OCI-LY3 (cell line): ENCODE measurements at regions not wholly inside any gene's neighbourhood (a gene's known extent, or its start where the extent isn't known, plus 50 kb on each side); places are given as distances from the start of the nearest gene placed in this dataset.

Experiments
- H2AFZ ChIP-seq: fragments of 200-600, 300-600 bp; shearing (Covaris generic); 2 replicates; pipeline ENCODE4 v1.6.0; 2014; ENCODE audit warnings: antibody characterized with exemption, low read depth, low read length
- H3K27ac ChIP-seq: fragments of 200-600, 300-600 bp; sonication (generic); 2 replicates; pipeline ENCODE4 v1.5.1; 2014; ENCODE audit warnings: mild to moderate bottlenecking, low read length, moderate library complexity, mixed read lengths
- H3K27me3 ChIP-seq: fragments of 200-600, 300-600 bp; sonication (generic); 2 replicates; pipeline ENCODE4 v1.6.1; 2014; ENCODE audit warnings: low read depth, low read length, mixed read lengths
- H3K36me3 ChIP-seq: fragments of 200-600, 300-600 bp; sonication (generic); replicated peaks from 2 replicates; pipeline ENCODE3; 2014; ENCODE audit warnings: low read depth, low read length, mixed read lengths
- H3K4me1 ChIP-seq: fragments of 300-600, 200-600 bp; sonication (generic); 2 replicates; pipeline ENCODE4 v1.6.1; 2014; ENCODE audit warnings: low read length, mixed read lengths
- H3K4me2 ChIP-seq: fragments of 200-600, 300-600 bp; sonication (generic); 2 replicates; pipeline ENCODE4 v1.6.1; 2014; ENCODE audit warnings: low read length, mixed read lengths
- H3K4me3 ChIP-seq: fragments of 300-600, 200-600 bp; sonication (generic); 2 replicates; pipeline ENCODE4 v1.5.1; 2014; ENCODE audit warnings: antibody characterized with exemption, mild to moderate bottlenecking, low read length, moderate library complexity
- H3K79me2 ChIP-seq: fragments of 300-600, 200-600 bp; shearing (Covaris generic); 2 replicates; pipeline ENCODE4 v1.6.1; 2014; ENCODE audit warnings: mild to moderate bottlenecking, low read length, mixed read lengths
- H3K9ac ChIP-seq: fragments of 300-600, 200-600 bp; shearing (Covaris generic); 2 replicates; pipeline ENCODE4 v1.6.0; 2014; ENCODE audit warnings: mild to moderate bottlenecking, low read length, moderate library complexity
- H3K9me3 ChIP-seq: fragments of 200-600, 300-600 bp; shearing (Covaris generic); 2 replicates; pipeline ENCODE4 v1.6.1; 2014; ENCODE audit warnings: low read length, mixed read lengths; ENCODE audit not compliant: insufficient read depth
- H4K20me1 ChIP-seq: fragments of 200-600, 300-600 bp; sonication (generic); 2 replicates; pipeline ENCODE4 v1.6.1; 2016; ENCODE audit warnings: low read length, mixed read lengths; ENCODE audit not compliant: insufficient read depth
- CTCF ChIP-seq: fragments of 200-600, 300-600 bp; sonication (generic); IDR thresholded peaks from 2 replicates; pipeline ENCODE4 v1.5.1; 2014; ENCODE audit warnings: antibody characterized with exemption, low read length, low read depth
- EZH2phosphoT487 ChIP-seq: fragments of 200-600 bp; shearing (Covaris generic); IDR thresholded peaks from 2 replicates; pipeline ENCODE4 v1.6.1; 2018; ENCODE audit warnings: antibody characterized with exemption, mixed run types, low read depth

DNA sequence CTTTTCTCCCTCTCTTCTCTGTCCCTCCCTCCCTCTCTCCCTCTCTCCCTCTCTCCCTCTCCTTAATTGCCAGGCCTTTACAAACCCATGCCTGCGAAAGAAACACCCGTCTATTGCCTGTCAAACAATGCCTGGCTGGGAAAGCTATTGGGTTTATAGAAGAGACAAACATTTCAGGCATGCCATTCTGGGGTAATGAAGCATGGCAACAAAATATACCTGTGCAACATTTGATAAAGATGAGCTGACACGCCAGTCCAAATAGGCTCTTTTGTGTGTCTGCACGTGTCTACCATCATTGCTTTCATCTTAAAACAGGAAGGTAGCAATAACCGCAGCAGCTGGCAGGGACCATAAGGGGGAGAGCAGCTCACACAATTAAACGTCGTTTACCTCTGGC, 282.1 kb downstream of the ZNF516 start:
- no peak overlapping the region for H3K27ac ChIP-seq
- no peaks in the 10 kb centered on the region for H3K27me3 ChIP-seq
- no peak overlapping the region for H3K4me2 ChIP-seq
- no peak overlapping the region for H2AFZ ChIP-seq
- no peaks in the 10 kb centered on the region for H4K20me1 ChIP-seq
- H3K9ac ChIP-seq: no peak overlapping the region
- H3K9me3 ChIP-seq: no peaks in the 10 kb centered on the region
- H3K36me3 ChIP-seq: no peaks in the 10 kb centered on the region
- no peak for TF ChIP-seq EZH2phosphoT487
- TF ChIP-seq CTCF: no peak
- H3K4me1 ChIP-seq: no peaks in the 10 kb centered on the region
- H3K79me2 ChIP-seq: no peaks in the 10 kb centered on the region
- H3K4me3 ChIP-seq: no peak overlapping the region

- Histone ChIP-seq H3K36me3 (no peaks in the 10 kb centered on the region), H3K4me3 (no peak overlapping the region), H3K4me1 (no peaks in the 10 kb centered on the region), H2AFZ (no peak overlapping the region), H3K27me3 (no peaks in the 10 kb centered on the region), H3K9me3 (no peaks in the 10 kb centered on the region), H3K9ac (no peak overlapping the region), H3K27ac (no peak overlapping the region), H4K20me1 (no peaks in the 10 kb centered on the region), H3K79me2 (no peaks in the 10 kb centered on the region), H3K4me2 (no peak overlapping the region)
- no peak for TF ChIP-seq EZH2phosphoT487
- TF ChIP-seq CTCF: no peak
Observed at GRCh38 chr18:76209597-76209996, 285.4 kb downstream of the ZNF516 start.

DNA sequence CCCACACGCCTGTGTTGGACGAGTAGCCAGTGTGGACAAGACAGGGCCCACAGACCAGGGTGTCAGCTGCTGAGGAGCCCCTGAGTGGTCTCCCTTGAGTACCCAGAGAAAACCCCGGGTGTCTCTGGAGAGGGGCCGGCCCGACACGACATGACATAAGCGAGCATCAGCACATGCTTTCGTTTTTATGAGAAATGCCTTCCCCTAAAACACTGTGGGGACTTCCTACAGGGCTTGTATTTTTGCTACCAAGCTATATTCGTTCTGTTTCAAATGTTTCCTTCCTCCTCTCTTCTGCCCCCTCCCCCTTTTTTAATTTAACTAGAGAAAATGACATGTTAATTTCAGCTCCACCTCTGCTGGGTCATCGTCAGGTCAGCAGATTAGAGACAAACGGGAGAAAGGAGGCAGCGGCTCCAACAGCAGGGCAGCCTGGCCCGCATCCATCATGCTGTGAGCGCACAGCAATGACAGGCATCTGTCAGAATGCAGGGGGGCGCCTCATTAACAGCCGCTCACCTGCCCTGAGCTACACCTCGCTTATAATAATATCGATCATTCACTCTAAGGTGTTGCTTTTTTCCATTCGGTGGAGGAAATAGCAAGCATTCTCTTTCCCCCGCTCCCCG, 286.2 kb downstream of the ZNF516 start:
- H3K4me3 ChIP-seq: no peak overlapping the region
- H3K4me2 ChIP-seq: no peak overlapping the region

GRCh38 chr18:76205906-76206305, 289.1 kb downstream of the ZNF516 start:
- no peak for TF ChIP-seq CTCF
- no peak for TF ChIP-seq EZH2phosphoT487
- no peaks in the 10 kb centered on the region for H4K20me1 ChIP-seq
- H2AFZ ChIP-seq: no peak overlapping the region
- no peaks in the 10 kb centered on the region for H3K27me3 ChIP-seq
- H3K9ac ChIP-seq: no peak overlapping the region
- H3K27ac ChIP-seq: no peak overlapping the region
- no peaks in the 10 kb centered on the region for H3K36me3 ChIP-seq
- no peak overlapping the region for H3K4me3 ChIP-seq
- no peak overlapping the region for H3K4me2 ChIP-seq
- no peaks in the 10 kb centered on the region for H3K4me1 ChIP-seq
- H3K9me3 ChIP-seq: no peaks in the 10 kb centered on the region
- no peaks in the 10 kb centered on the region for H3K79me2 ChIP-seq

More for the DNA sequence above, 286.2 kb downstream of the ZNF516 start:
- no peak overlapping the region for H3K27ac ChIP-seq
- H3K27me3 ChIP-seq: no peaks in the 10 kb centered on the region
- H3K4me1 ChIP-seq: no peaks in the 10 kb centered on the region
- no peaks in the 10 kb centered on the region for H3K9me3 ChIP-seq
- no peaks in the 10 kb centered on the region for H4K20me1 ChIP-seq
- H3K9ac ChIP-seq: no peak overlapping the region
- H2AFZ ChIP-seq: no peak overlapping the region
- H3K79me2 ChIP-seq: no peaks in the 10 kb centered on the region
- TF ChIP-seq EZH2phosphoT487 (no peak), CTCF (no peak)
- no peaks in the 10 kb centered on the region for H3K36me3 ChIP-seq
